ENCODE measurements at regions not wholly inside any gene's neighbourhood (a gene's known extent, or its start where the extent isn't known, plus 50 kb on each side); places are given as distances from the start of the nearest gene placed in this dataset.

DNA sequence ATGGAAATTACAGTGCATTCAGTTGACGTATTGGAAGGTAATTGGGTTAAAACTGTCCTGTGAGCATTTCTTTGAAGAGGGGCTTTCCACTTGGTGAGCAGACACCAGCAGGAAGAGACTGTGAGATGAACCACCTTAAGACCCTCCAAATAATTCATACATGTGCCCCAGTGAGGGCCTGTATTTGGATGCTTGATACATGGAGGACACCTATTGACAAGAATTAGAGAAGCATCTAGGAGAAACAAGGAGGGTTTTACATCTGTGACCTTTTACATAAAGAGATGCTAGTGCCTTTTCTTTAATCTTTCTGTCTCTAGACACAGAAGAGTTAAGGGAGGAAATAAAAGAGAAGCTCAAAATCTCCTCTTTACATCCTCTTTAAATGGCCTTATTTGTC lies 1115.3 kb upstream of the IGFBP7 start:
- TF ChIP-seq, protein P1, sequence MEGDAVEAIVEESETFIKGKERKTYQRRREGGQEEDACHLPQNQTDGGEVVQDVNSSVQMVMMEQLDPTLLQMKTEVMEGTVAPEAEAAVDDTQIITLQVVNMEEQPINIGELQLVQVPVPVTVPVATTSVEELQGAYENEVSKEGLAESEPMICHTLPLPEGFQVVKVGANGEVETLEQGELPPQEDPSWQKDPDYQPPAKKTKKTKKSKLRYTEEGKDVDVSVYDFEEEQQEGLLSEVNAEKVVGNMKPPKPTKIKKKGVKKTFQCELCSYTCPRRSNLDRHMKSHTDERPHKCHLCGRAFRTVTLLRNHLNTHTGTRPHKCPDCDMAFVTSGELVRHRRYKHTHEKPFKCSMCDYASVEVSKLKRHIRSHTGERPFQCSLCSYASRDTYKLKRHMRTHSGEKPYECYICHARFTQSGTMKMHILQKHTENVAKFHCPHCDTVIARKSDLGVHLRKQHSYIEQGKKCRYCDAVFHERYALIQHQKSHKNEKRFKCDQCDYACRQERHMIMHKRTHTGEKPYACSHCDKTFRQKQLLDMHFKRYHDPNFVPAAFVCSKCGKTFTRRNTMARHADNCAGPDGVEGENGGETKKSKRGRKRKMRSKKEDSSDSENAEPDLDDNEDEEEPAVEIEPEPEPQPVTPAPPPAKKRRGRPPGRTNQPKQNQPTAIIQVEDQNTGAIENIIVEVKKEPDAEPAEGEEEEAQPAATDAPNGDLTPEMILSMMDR (IDR thresholded peaks at IDR 0.05) = no peak
- TF ChIP-seq POLR2A (IDR thresholded peaks at IDR 0.05) = no peak

Data from transverse colon (tissue), 3 donors.